Vagina (tissue), 2 donors: ENCODE measurements at regions not wholly inside any gene's neighbourhood (a gene's known extent, or its start where the extent isn't known, plus 50 kb on each side); places are given as distances from the start of the nearest gene placed in this dataset.

Source experiments
- CTCF ChIP-seq, 3 experiments: fragments of 450-650 bp in 2 of 3; fragments of 200-600 bp in 1 of 3; sonication (generic) in 1 of 3; IDR thresholded peaks; one replicate each; pipeline ENCODE4 v1.5.1; 2017 to 2019; ENCODE audit warnings: antibody characterized with exemption in 3 of 3, mild to moderate bottlenecking in 2 of 3, moderate library complexity in 2 of 3
- POLR2AphosphoS5 ChIP-seq, 2 donors: sonication (generic); formaldehyde crosslinking; IDR thresholded peaks; one replicate each; pipeline ENCODE4 v1.9.0; 2017; ENCODE audit warnings: antibody characterized with exemption in 2 of 2, mild to moderate bottlenecking in 2 of 2, low read depth in 1 of 2; ENCODE audit not compliant: insufficient read depth in 1 of 2

- TF ChIP-seq CTCF (IDR thresholded peaks at IDR 0.05) (no peak), POLR2AphosphoS5 (IDR thresholded peaks at IDR 0.05; ENCODE audit: insufficient read depth in 1 of 2, low read depth in 1 of 2) (no peak)
Measured at GRCh38 chr5:64015824-64016223, 53.6 kb upstream of the HTR1A start.
